ENCODE measurements at regions not wholly inside any gene's neighbourhood (a gene's known extent, or its start where the extent isn't known, plus 50 kb on each side); places are given as distances from the start of the nearest gene placed in this dataset.
A peak's percentile ranks its signal among the peaks of the same experiment; 100 is the strongest.

GRCh38 chr15:35289024-35289617 lies 204.0 kb upstream of the NANOGP8 start:
- TF ChIP-seq CTCF (IDR thresholded peaks at IDR 0.05; ENCODE audit: extremely low read depth in 1 of 2, insufficient read depth in 1 of 2, low read depth in 1 of 2, low read length in 2 of 2) (peak; percentile 59 to 63), POLR2A (IDR thresholded peaks at IDR 0.05; ENCODE audit: low read depth, low read length) (no peak), POLR2AphosphoS5 (IDR thresholded peaks at IDR 0.05; ENCODE audit: insufficient read depth, low read depth, low read length) (no peak), FOS (IDR thresholded peaks at IDR 0.05; ENCODE audit: borderline replicate concordance, insufficient read depth, low read length) (no peak), EZH2 (IDR thresholded peaks at IDR 0.05; ENCODE audit: borderline replicate concordance, low read depth, low read length, severe bottlenecking) (no peak)

Measured in endothelial cell of umbilical vein (primary cell).